K562 (cell line): ENCODE measurements at regions not wholly inside any gene's neighbourhood (a gene's known extent, or its start where the extent isn't known, plus 50 kb on each side); places are given as distances from the start of the nearest gene placed in this dataset.

Experiments
- ATAC-seq: fragments of 200-7000 bp; cut with Tn5 transposase; 3 replicates; pipeline ENCODE4 v1.9.1; 2020; ENCODE audit warnings: moderate library complexity
- BruUV-seq: library from RNA; stranded (reverse); fragments of 400-500 nt; replicated peaks from 2 replicates; lab custom pipeline; 2021; lab: Mats Ljungman, UMichigan
- CTCF ChIA-PET: fragments of 300-600 bp; formaldehyde crosslinking; extraction: SDS; loops from one replicate; lab custom pipeline; 2021; ENCODE audit warnings: low intra/inter-chr PET ratio; lab: Yijun Ruan, JAX
- POLR2A ChIA-PET: fragments of 300-600, 350-650 bp; sonication (Branson Sonifier 250); formaldehyde crosslinking; extraction: SDS; loops from one replicate; lab custom pipeline; 2021; ENCODE audit warnings: antibody characterized with exemption, inconsistent platforms; lab: Yijun Ruan, JAX
- DNase-seq, 4 experiments: peaks; one replicate each; pipeline versions ENCODE4 v3.0.0 to v3.0.0-alpha.2; 2011 to 2018; ENCODE audit warnings: low spot score in 3 of 4, mixed read lengths in 3 of 4; ENCODE audit errors: extremely low read depth in 1 of 4
- FAIRE-seq: peaks from 2 replicates; lab custom pipeline; 2011; peaks lifted over from hg19 to GRCh38; lab: Jason Lieb, UNC
- H2AFZ ChIP-seq: 2 replicates; pipeline ENCODE4 v1.6.0; 2011; ENCODE audit warnings: low read depth, low read length, control low read depth, inconsistent platforms
- H3K27ac ChIP-seq: fragments of 200-600 bp; 3 replicates; pipeline ENCODE4 v1.8.0; 2011; ENCODE audit warnings: low read depth, mild to moderate bottlenecking, control low read depth, inconsistent platforms, low read length, moderate library complexity, mixed read lengths; ENCODE audit errors: extremely low read depth
- H3K27me3 ChIP-seq, 2 experiments: fragments of 300-600 bp in 1 of 2; 2 replicates in 1 of 2; 3 replicates in 1 of 2; pipeline versions ENCODE4 v1.6.0 to v1.8.0; 2011; ENCODE audit warnings: inconsistent platforms in 2 of 2, low read length in 2 of 2, mild to moderate bottlenecking in 1 of 2, mixed read lengths in 1 of 2, moderate library complexity in 1 of 2; ENCODE audit not compliant: control insufficient read depth in 2 of 2, insufficient read depth in 2 of 2
- H3K36me3 ChIP-seq: fragments of 300-600 bp; 3 replicates; pipeline ENCODE4 v1.8.0; 2011; ENCODE audit warnings: mild to moderate bottlenecking, low read length, inconsistent platforms; ENCODE audit not compliant: control insufficient read depth, insufficient read depth
- H3K4me1 ChIP-seq, 2 experiments: fragments of 200-600 bp in 1 of 2; replicated peaks in 1 of 2; 2 replicates in 1 of 2; 3 replicates in 1 of 2; pipeline versions ENCODE4 v1.5.1 to v1.8.0; 2011; ENCODE audit warnings: inconsistent platforms in 2 of 2, low read length in 2 of 2, mild to moderate bottlenecking in 1 of 2, mixed read lengths in 1 of 2, moderate library complexity in 1 of 2; ENCODE audit not compliant: control insufficient read depth in 2 of 2, insufficient read depth in 2 of 2
- H3K4me2 ChIP-seq: 2 replicates; pipeline ENCODE4 v1.6.1; 2011; ENCODE audit warnings: low read length, control low read depth, inconsistent platforms, mixed read lengths; ENCODE audit not compliant: insufficient read depth
- H3K4me3 ChIP-seq: fragments of 200-600 bp; sonication (generic), shearing (Covaris generic); 2 replicates; pipeline ENCODE4 v1.5.1; 2016; ENCODE audit warnings: control low read depth, inconsistent platforms
- H3K79me2 ChIP-seq: fragments of 200-600 bp; 3 replicates; pipeline ENCODE4 v1.8.0; 2011; ENCODE audit warnings: low read length, inconsistent platforms; ENCODE audit not compliant: control insufficient read depth, insufficient read depth
- H3K9ac ChIP-seq, 2 experiments: 2 replicates each; pipeline versions ENCODE4 v1.6.0 to v1.6.1; 2011; ENCODE audit warnings: low read depth in 2 of 2, low read length in 2 of 2, control low read depth in 1 of 2, inconsistent platforms in 1 of 2, mild to moderate bottlenecking in 1 of 2, mixed read lengths in 1 of 2; ENCODE audit not compliant: insufficient read depth in 1 of 2
- H3K9me1 ChIP-seq: one replicate; pipeline ENCODE4 v1.6.0; 2011; ENCODE audit warnings: inconsistent platforms, mild to moderate bottlenecking, low read length, moderate library complexity; ENCODE audit not compliant: control insufficient read depth, insufficient read depth
- H3K9me3 ChIP-seq: replicated peaks from 2 replicates; pipeline ENCODE4 v1.5.1; 2011; ENCODE audit warnings: low read depth, low read length, inconsistent platforms; ENCODE audit not compliant: control insufficient read depth, insufficient read depth
- H4K20me1 ChIP-seq: replicated peaks from 2 replicates; pipeline ENCODE4 v1.6.1; 2011; ENCODE audit warnings: low read length, inconsistent platforms, mixed read lengths; ENCODE audit not compliant: control insufficient read depth, insufficient read depth
- ATF7 ChIP-seq: fragments of 450-650 bp; IDR thresholded peaks from 2 replicates; pipeline ENCODE4 v1.7.1; 2014; ENCODE audit warnings: mild to moderate bottlenecking, moderate library complexity
- CBX2 ChIP-seq: fragments of 200-600 bp; sonication (generic); IDR thresholded peaks from one replicate; pipeline ENCODE4 v1.6.1; 2012; ENCODE audit warnings: mild to moderate bottlenecking, low read length, inconsistent platforms; ENCODE audit not compliant: insufficient read depth, poor library complexity, severe bottlenecking
- CREM ChIP-seq: IDR thresholded peaks from 2 replicates; pipeline ENCODE4 v1.6.1; 2014; ENCODE audit warnings: antibody characterized with exemption, low read depth
- NFIC ChIP-seq: fragments of 450-650 bp; IDR thresholded peaks from 2 replicates; pipeline ENCODE4 v1.6.1; 2017; ENCODE audit warnings: mild to moderate bottlenecking, inconsistent platforms
- NR4A1 ChIP-seq, 2 experiments: fragments of 250-450 bp in 1 of 2; fragments of 450-650 bp in 1 of 2; sonication (Bioruptor Pico) in 1 of 2; IDR thresholded peaks; 2 replicates each; pipeline versions ENCODE4 v1.4.0 to v1.6.1; 2016 to 2020; ENCODE audit warnings: mild to moderate bottlenecking in 2 of 2, missing compliant biosample characterization in 1 of 2, missing genetic modification characterization in 1 of 2, moderate library complexity in 1 of 2
- PCBP1 ChIP-seq: fragments of 200-400 bp; formaldehyde crosslinking; IDR thresholded peaks from 2 replicates; pipeline ENCODE4 v1.6.1; 2018; ENCODE audit warnings: mild to moderate bottlenecking, low read depth, low read length; ENCODE audit not compliant: poor library complexity, severe bottlenecking
- PRMT5 ChIP-seq: sonication (generic); formaldehyde crosslinking; IDR thresholded peaks from 2 replicates; pipeline ENCODE4 v1.5.0; 2020; ENCODE audit warnings: missing genetic modification reagents
- PYGO2 ChIP-seq: fragments of 450-650 bp; IDR thresholded peaks from 2 replicates; pipeline ENCODE4 v1.6.1; 2016; ENCODE audit warnings: mild to moderate bottlenecking, missing genetic modification characterization, moderate library complexity, missing compliant biosample characterization
- ZBTB34 ChIP-seq: fragments of 250-450 bp; sonication (Bioruptor Pico); IDR thresholded peaks from 2 replicates; pipeline ENCODE4 v1.8.0; 2021; ENCODE audit warnings: mild to moderate bottlenecking, moderate library complexity
- ZNF133 ChIP-seq: fragments of 250-450 bp; sonication (Bioruptor Pico); IDR thresholded peaks from 2 replicates; pipeline ENCODE4 v1.4.0; 2020; ENCODE audit warnings: mild to moderate bottlenecking
- ZNF589 ChIP-seq: fragments of 200-800 bp; sonication (Bioruptor generic); IDR thresholded peaks from 2 replicates; pipeline ENCODE4 v1.6.1; 2016; ENCODE audit warnings: low read depth, missing genetic modification characterization, missing compliant biosample characterization
- WGBS: fragments of 100-300 bp; shearing (Covaris generic); methylation state at CpG from one replicate; pipeline ENCODE4 v1.1.6; 2016; ENCODE audit warnings: low coverage, mixed read lengths; ENCODE audit not compliant: insufficient coverage; ENCODE audit errors: missing lambda C conversion rate; 5-methylcytosine and 5-hydroxymethylcytosine counted together
- in situ Hi-C: fragments of 300-500 bp; cut with MboI; formaldehyde crosslinking; loops from 4 replicates; pipeline ENCODE4 v1.15.0; 2018; ENCODE audit warnings: inconsistent platforms, mixed read lengths
- intact Hi-C: fragments of 100-400 bp; cut with micrococcal nuclease; formaldehyde crosslinking; loops from 2 replicates; pipeline ENCODE4 v1.14.2; 2022
- TF ChIP-seq, protein P1 (sequence below): fragments of 450-650 bp; formaldehyde crosslinking; conservative IDR thresholded peaks from 2 replicates; pipeline ENCODE4 v1.4.0; 2022; ENCODE audit warnings: mild to moderate bottlenecking, missing genetic modification characterization
- TF ChIP-seq, protein P2 (sequence below): fragments of 250-450 bp; sonication (Bioruptor Pico); IDR thresholded peaks from 2 replicates; pipeline ENCODE4 v1.5.0; 2020; ENCODE audit warnings: mild to moderate bottlenecking

GRCh38 chr2:40680547-40680946 is 228.7 kb upstream of the SLC8A1 start:
- Histone ChIP-seq H3K27me3 (no peaks in the 10 kb centered on the region), H3K9me3 (no peaks in the 10 kb centered on the region), H4K20me1 (no peaks in the 10 kb centered on the region), H3K79me2 (no peaks in the 10 kb centered on the region), H3K9me1 (no peaks in the 10 kb centered on the region), H3K4me1 (no peaks in the 10 kb centered on the region), H3K4me3 (no peak overlapping the region), H3K9ac (no peak overlapping the region), H3K36me3 (no peaks in the 10 kb centered on the region), H3K4me2 (no peak overlapping the region), H3K27ac (no peak overlapping the region), H2AFZ (no peak overlapping the region)
- FAIRE-seq (no peak), ATAC-seq (no peak), DNase-seq (no peak)
- no TSS peak for BruUV-seq
- ChIA-PET CTCF (no interaction called here), POLR2A (no interaction called here)
- WGBS = 0% methylated on average over 2 of the region's 2 CpGs
- TF ChIP-seq ZBTB34 (CRISPR knock-in tag) = no peak
- in situ Hi-C loops = no loop called here
- intact Hi-C loops = no loop called here

DNA sequence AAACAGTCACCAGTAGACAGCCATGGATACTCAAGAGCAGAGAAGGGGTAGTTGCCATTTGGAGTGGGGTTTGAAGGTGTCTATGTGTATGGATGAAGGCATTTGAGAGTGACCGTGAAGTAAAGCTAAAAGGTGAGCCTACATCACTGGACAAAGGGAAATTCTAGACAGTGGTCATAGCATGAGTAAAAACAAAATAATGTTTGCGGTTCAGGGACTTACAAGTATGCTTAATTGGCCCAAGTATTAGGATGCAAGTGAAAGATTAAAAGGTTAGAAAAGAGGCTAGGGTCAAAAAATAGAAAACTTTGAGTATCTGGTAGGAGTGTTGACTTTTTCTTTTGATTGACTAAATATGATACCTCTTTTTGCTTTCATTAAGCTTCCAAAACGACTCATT is 238.1 kb upstream of the SLC8A1 start:
- BruUV-seq = no TSS peak
- H3K79me2 ChIP-seq = no peaks in the 10 kb centered on the region
- FAIRE-seq (no peak), DNase-seq (no peak), ATAC-seq (no peak)
- H3K9ac ChIP-seq = no peak overlapping the region
- intact Hi-C loops = no loop called here
- POLR2A ChIA-PET = no interaction called here
- H3K9me3 ChIP-seq = no peaks in the 10 kb centered on the region
- H3K4me2 ChIP-seq = no peak overlapping the region
- no peak overlapping the region for H3K4me3 ChIP-seq
- no peak overlapping the region for H3K27ac ChIP-seq
- H4K20me1 ChIP-seq = no peaks in the 10 kb centered on the region
- no peaks in the 10 kb centered on the region for H3K27me3 ChIP-seq
- no peaks in the 10 kb centered on the region for H3K36me3 ChIP-seq
- CTCF ChIA-PET = no interaction called here
- H3K4me1 ChIP-seq = no peaks in the 10 kb centered on the region
- H2AFZ ChIP-seq = no peak overlapping the region
- WGBS = 0% methylated on average over 3 of the region's 3 CpGs
- H3K9me1 ChIP-seq = no peaks in the 10 kb centered on the region
- in situ Hi-C loops = no loop called here
- no peak for TF ChIP-seq NR4A1 (CRISPR knock-in tag; IDR thresholded peaks at IDR 0.05)
- no peak for TF ChIP-seq NR4A1 (tag; IDR thresholded peaks at IDR 0.05)
- no peak for TF ChIP-seq NFIC
- no peak for TF ChIP-seq PRMT5 (CRISPR knock-in tag)
- TF ChIP-seq PCBP1 = no peak
- no peak for TF ChIP-seq ZNF589 (CRISPR knock-in tag)
- no peak for TF ChIP-seq ZNF133
- no peak for TF ChIP-seq ATF7
- no peak for TF ChIP-seq CREM
- TF ChIP-seq CBX2 = no peak
- TF ChIP-seq, protein P1, sequence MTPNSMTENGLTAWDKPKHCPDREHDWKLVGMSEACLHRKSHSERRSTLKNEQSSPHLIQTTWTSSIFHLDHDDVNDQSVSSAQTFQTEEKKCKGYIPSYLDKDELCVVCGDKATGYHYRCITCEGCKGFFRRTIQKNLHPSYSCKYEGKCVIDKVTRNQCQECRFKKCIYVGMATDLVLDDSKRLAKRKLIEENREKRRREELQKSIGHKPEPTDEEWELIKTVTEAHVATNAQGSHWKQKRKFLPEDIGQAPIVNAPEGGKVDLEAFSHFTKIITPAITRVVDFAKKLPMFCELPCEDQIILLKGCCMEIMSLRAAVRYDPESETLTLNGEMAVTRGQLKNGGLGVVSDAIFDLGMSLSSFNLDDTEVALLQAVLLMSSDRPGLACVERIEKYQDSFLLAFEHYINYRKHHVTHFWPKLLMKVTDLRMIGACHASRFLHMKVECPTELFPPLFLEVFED (CRISPR knock-in tag) = no peak
- TF ChIP-seq, protein P2, sequence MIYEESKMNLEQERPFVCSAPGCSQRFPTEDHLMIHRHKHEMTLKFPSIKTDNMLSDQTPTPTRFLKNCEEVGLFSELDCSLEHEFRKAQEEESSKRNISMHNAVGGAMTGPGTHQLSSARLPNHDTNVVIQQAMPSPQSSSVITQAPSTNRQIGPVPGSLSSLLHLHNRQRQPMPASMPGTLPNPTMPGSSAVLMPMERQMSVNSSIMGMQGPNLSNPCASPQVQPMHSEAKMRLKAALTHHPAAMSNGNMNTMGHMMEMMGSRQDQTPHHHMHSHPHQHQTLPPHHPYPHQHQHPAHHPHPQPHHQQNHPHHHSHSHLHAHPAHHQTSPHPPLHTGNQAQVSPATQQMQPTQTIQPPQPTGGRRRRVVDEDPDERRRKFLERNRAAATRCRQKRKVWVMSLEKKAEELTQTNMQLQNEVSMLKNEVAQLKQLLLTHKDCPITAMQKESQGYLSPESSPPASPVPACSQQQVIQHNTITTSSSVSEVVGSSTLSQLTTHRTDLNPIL (CRISPR knock-in tag) = no peak
- no peak for TF ChIP-seq PYGO2 (tag)
